ENCODE measurements at regions not wholly inside any gene's neighbourhood (a gene's known extent, or its start where the extent isn't known, plus 50 kb on each side); places are given as distances from the start of the nearest gene placed in this dataset.

- no peak overlapping the region for H3K27ac ChIP-seq (ENCODE audit: low read depth in 1 of 2, low read length in 2 of 2)
- H4K20me1 ChIP-seq (ENCODE audit: insufficient read depth, low read length): no peaks in the 10 kb centered on the region
- H3K9ac ChIP-seq (ENCODE audit: insufficient read depth, low read length, poor library complexity, severe bottlenecking): no peak overlapping the region
- Mint-ChIP-seq H3K9me3 (peaks cover 0 to 1% (median 0%) of the 10 kb centered on the region in 7 donors), H3K4me3 (no peak overlapping the region), H3K27me3 (ENCODE audit: low read depth in 3 of 3) (peaks cover 0 to 2% (median 0%) of the 10 kb centered on the region in 3 donors), H3K27ac (no peak overlapping the region), H3K36me3 (no peaks in the 10 kb centered on the region), H3K4me1 (no peaks in the 10 kb centered on the region)
- no peak for DNase-seq
- H3K27me3 ChIP-seq (ENCODE audit: control insufficient read depth in 2 of 2, insufficient read depth in 2 of 2, low read length in 2 of 2): no peaks in the 10 kb centered on the region
- no CpG with 5 or more reads among the region's 1 CpG for WGBS (ENCODE audit: insufficient coverage)
- no peak overlapping the region for H3K4me3 ChIP-seq (replicated peaks in 1 of 3; ENCODE audit: low read depth in 2 of 3, low read length in 3 of 3)
- H2AFZ ChIP-seq (ENCODE audit: insufficient read depth, low read depth, low read length, poor library complexity, severe bottlenecking): no peak overlapping the region
- H3K9me3 ChIP-seq (replicated peaks in 1 of 2; ENCODE audit: control insufficient read depth in 1 of 2, insufficient read depth in 1 of 2, low read length in 2 of 2): no peaks in the 10 kb centered on the region
- H3K4me1 ChIP-seq (ENCODE audit: control insufficient read depth in 1 of 2, insufficient read depth in 2 of 2, low read length in 2 of 2): peaks cover 0 to 4% of the 10 kb centered on the region in 2 donors
- H3K36me3 ChIP-seq (replicated peaks in 1 of 2; ENCODE audit: control insufficient read depth in 1 of 2, insufficient read depth in 2 of 2, low read length in 2 of 2): no peaks in the 10 kb centered on the region
- no peak overlapping the region for H3K4me2 ChIP-seq (replicated peaks; ENCODE audit: extremely low read depth, low read length, poor library complexity, severe bottlenecking)
- no peak for TF ChIP-seq CTCF (IDR thresholded peaks at IDR 0.05)
- intact Hi-C loops (cut with micrococcal nuclease): no loop called here
- H3K79me2 ChIP-seq (ENCODE audit: insufficient read depth, low read length): no peaks in the 10 kb centered on the region
These were observed 454.5 kb downstream of the FBXO15 start for GRCh38 chr18:73693091-73693490.

- TF ChIP-seq CTCF (IDR thresholded peaks at IDR 0.05): no peak
- Histone ChIP-seq H3K9me3 (replicated peaks in 1 of 2; ENCODE audit: control insufficient read depth in 1 of 2, insufficient read depth in 1 of 2, low read length in 2 of 2) (no peaks in the 10 kb centered on the region), H3K27me3 (ENCODE audit: control insufficient read depth in 2 of 2, insufficient read depth in 2 of 2, low read length in 2 of 2) (no peaks in the 10 kb centered on the region), H3K27ac (ENCODE audit: low read depth in 1 of 2, low read length in 2 of 2) (no peak overlapping the region), H4K20me1 (ENCODE audit: insufficient read depth, low read length) (no peaks in the 10 kb centered on the region), H3K4me3 (replicated peaks in 1 of 3; ENCODE audit: low read depth in 2 of 3, low read length in 3 of 3) (no peak overlapping the region), H3K9ac (ENCODE audit: insufficient read depth, low read length, poor library complexity, severe bottlenecking) (no peak overlapping the region), H3K36me3 (replicated peaks in 1 of 2; ENCODE audit: control insufficient read depth in 1 of 2, insufficient read depth in 2 of 2, low read length in 2 of 2) (no peaks in the 10 kb centered on the region), H3K4me2 (replicated peaks; ENCODE audit: extremely low read depth, low read length, poor library complexity, severe bottlenecking) (no peak overlapping the region), H3K4me1 (ENCODE audit: control insufficient read depth in 1 of 2, insufficient read depth in 2 of 2, low read length in 2 of 2) (peaks cover 0 to 4% of the 10 kb centered on the region in 2 donors), H3K79me2 (ENCODE audit: insufficient read depth, low read length) (no peaks in the 10 kb centered on the region), H2AFZ (ENCODE audit: insufficient read depth, low read depth, low read length, poor library complexity, severe bottlenecking) (no peak overlapping the region)
- Mint-ChIP-seq H3K4me1 (no peaks in the 10 kb centered on the region), H3K4me3 (no peak overlapping the region), H3K9me3 (peaks cover 0 to 1% (median 0%) of the 10 kb centered on the region in 7 donors), H3K27ac (no peak overlapping the region), H3K36me3 (no peaks in the 10 kb centered on the region), H3K27me3 (ENCODE audit: low read depth in 3 of 3) (peaks cover 0 to 2% (median 0%) of the 10 kb centered on the region in 3 donors)
- DNase-seq: no peak
- WGBS (ENCODE audit: insufficient coverage): 97% methylated on average over 5 of the region's 12 CpGs
- intact Hi-C loops (cut with micrococcal nuclease): no loop called here
These were observed 456.0 kb downstream of the FBXO15 start for GRCh38 chr18:73691624-73692023.

Measured in CD14-positive monocyte (primary cell).